DMS 273 (cell line): ENCODE measurements at regions not wholly inside any gene's neighbourhood (a gene's known extent, or its start where the extent isn't known, plus 50 kb on each side); places are given as distances from the start of the nearest gene placed in this dataset.

ENCODE experiments used
- DNase-seq: peaks from one replicate; lab custom pipeline; 2025; ENCODE audit not compliant: unreplicated experiment; lab: John Stamatoyannopoulos, UW

- DNase-seq: no peak
Measured at GRCh38 chr20:43316271-43316670, 126.6 kb upstream of the PTPRT start.

- DNase-seq: no peak
Measured at GRCh38 chr20:43309266-43309665, 119.6 kb upstream of the PTPRT start.

- DNase-seq: no peak
Measured at GRCh38 chr20:43306837-43307236, 117.1 kb upstream of the PTPRT start.

- no peak for DNase-seq
Measured at GRCh38 chr20:43305749-43306148, 116.0 kb upstream of the PTPRT start.

- no peak for DNase-seq
Measured at GRCh38 chr20:43304598-43304997, 114.9 kb upstream of the PTPRT start.

- DNase-seq: no peak
Measured at GRCh38 chr20:43302936-43303335, 113.2 kb upstream of the PTPRT start.

- DNase-seq: no peak
Measured at GRCh38 chr20:43300901-43301300, 111.2 kb upstream of the PTPRT start.

GRCh38 chr20:43295781-43296180 is 106.1 kb upstream of the PTPRT start:
- DNase-seq: no peak

- DNase-seq: no peak
Measured at GRCh38 chr20:43295263-43295662, 105.6 kb upstream of the PTPRT start.

GRCh38 chr20:43294031-43294430 is 104.3 kb upstream of the PTPRT start:
- DNase-seq: no peak

- no peak for DNase-seq
Measured at GRCh38 chr20:43293068-43293786, 103.5 kb upstream of the PTPRT start.

GRCh38 chr20:43292222-43292621 is 102.5 kb upstream of the PTPRT start:
- DNase-seq: no peak

GRCh38 chr20:43287637-43288036 is 97.9 kb upstream of the PTPRT start:
- no peak for DNase-seq

GRCh38 chr20:43285170-43285569 is 95.5 kb upstream of the PTPRT start:
- no peak for DNase-seq

- DNase-seq: no peak
Measured at GRCh38 chr20:43284486-43284885, 94.8 kb upstream of the PTPRT start.

GRCh38 chr20:43283126-43283525 is 93.4 kb upstream of the PTPRT start:
- DNase-seq: no peak

GRCh38 chr20:43271980-43272379 is 82.3 kb upstream of the PTPRT start:
- DNase-seq: no peak

- no peak for DNase-seq
Measured at GRCh38 chr20:43265449-43265848, 75.7 kb upstream of the PTPRT start.

- no peak for DNase-seq
Measured at GRCh38 chr20:43263226-43263625, 73.5 kb upstream of the PTPRT start.

- no peak for DNase-seq
Measured at GRCh38 chr20:43262341-43262740, 72.6 kb upstream of the PTPRT start.

- DNase-seq: no peak
Measured at GRCh38 chr20:43255877-43256276, 66.2 kb upstream of the PTPRT start.

GRCh38 chr20:43252761-43253160 is 63.1 kb upstream of the PTPRT start:
- no peak for DNase-seq

GRCh38 chr20:43248341-43248740 is 58.6 kb upstream of the PTPRT start:
- no peak for DNase-seq
